ENCODE measurements at regions not wholly inside any gene's neighbourhood (a gene's known extent, or its start where the extent isn't known, plus 50 kb on each side); places are given as distances from the start of the nearest gene placed in this dataset.
"Not testable (repeated sequence)": the region's sequence is repeated elsewhere in the genome, so short reads cannot be mapped to it uniquely, and the experiment has no call there.

GRCh38 chr5:15374886-15375285 lies 125.1 kb upstream of the FBXL7 start:
- H3K36me3 ChIP-seq (ENCODE audit: control insufficient read depth in 5 of 5, insufficient read depth in 5 of 5, low read length in 5 of 5), result no peaks in the 10 kb centered on the region
- no peaks in the 10 kb centered on the region for H3K9me3 ChIP-seq (ENCODE audit: control insufficient read depth in 5 of 5, low read length in 5 of 5)
- no peaks in the 10 kb centered on the region for H3K4me1 ChIP-seq (ENCODE audit: control insufficient read depth in 5 of 5, insufficient read depth in 5 of 5, low read length in 5 of 5)
- H3K27me3 ChIP-seq (ENCODE audit: control insufficient read depth in 5 of 5, insufficient read depth in 4 of 5, low read length in 5 of 5), result no peaks in the 10 kb centered on the region
- no peak overlapping the region for H3K27ac ChIP-seq (ENCODE audit: low read depth, low read length)
- no peak overlapping the region for H3K4me3 ChIP-seq (ENCODE audit: low read depth in 1 of 5, low read length in 5 of 5)
- H3K9ac ChIP-seq (ENCODE audit: low read length in 5 of 5), result no peak overlapping the region

- H3K27me3 ChIP-seq (ENCODE audit: control insufficient read depth in 5 of 5, insufficient read depth in 4 of 5, low read length in 5 of 5), result no peaks in the 10 kb centered on the region
- H3K4me1 ChIP-seq (ENCODE audit: control insufficient read depth in 5 of 5, insufficient read depth in 5 of 5, low read length in 5 of 5), result no peaks in the 10 kb centered on the region
- no peaks in the 10 kb centered on the region for H3K36me3 ChIP-seq (ENCODE audit: control insufficient read depth in 5 of 5, insufficient read depth in 5 of 5, low read length in 5 of 5)
- no peak overlapping the region for H3K27ac ChIP-seq (ENCODE audit: low read depth, low read length)
- H3K9me3 ChIP-seq (ENCODE audit: control insufficient read depth in 5 of 5, low read length in 5 of 5), result no peaks in the 10 kb centered on the region
- no peak overlapping the region for H3K9ac ChIP-seq (ENCODE audit: low read length in 5 of 5)
- no peak overlapping the region for H3K4me3 ChIP-seq (ENCODE audit: low read depth in 1 of 5, low read length in 5 of 5)
Observed at GRCh38 chr5:15373151-15373550, 126.8 kb upstream of the FBXL7 start.

- Histone ChIP-seq H3K27ac (ENCODE audit: low read depth, low read length) (no peak overlapping the region), H3K36me3 (ENCODE audit: control insufficient read depth in 5 of 5, insufficient read depth in 5 of 5, low read length in 5 of 5) (no peaks in the 10 kb centered on the region)
Observed at GRCh38 chr5:15371184-15371583, 128.8 kb upstream of the FBXL7 start.

GRCh38 chr5:15368835-15369234 lies 131.1 kb upstream of the FBXL7 start:
- Histone ChIP-seq H3K4me3 (ENCODE audit: low read depth in 1 of 5, low read length in 5 of 5) (no peak overlapping the region), H3K9me3 (ENCODE audit: control insufficient read depth in 5 of 5, low read length in 5 of 5) (no peaks in the 10 kb centered on the region), H3K4me1 (ENCODE audit: control insufficient read depth in 5 of 5, insufficient read depth in 5 of 5, low read length in 5 of 5) (peaks cover 0 to 8% (median 8%) of the 10 kb centered on the region in 5 donors), H3K27ac (ENCODE audit: low read depth, low read length) (no peak overlapping the region), H3K9ac (ENCODE audit: low read length in 5 of 5) (no peak overlapping the region), H3K36me3 (ENCODE audit: control insufficient read depth in 5 of 5, insufficient read depth in 5 of 5, low read length in 5 of 5) (no peaks in the 10 kb centered on the region), H3K27me3 (ENCODE audit: control insufficient read depth in 5 of 5, insufficient read depth in 4 of 5, low read length in 5 of 5) (no peaks in the 10 kb centered on the region)

More at GRCh38 chr5:15371184-15371583, 128.8 kb upstream of the FBXL7 start:
- H3K9me3 ChIP-seq (ENCODE audit: control insufficient read depth in 5 of 5, low read length in 5 of 5), result no peaks in the 10 kb centered on the region
- no peaks in the 10 kb centered on the region for H3K27me3 ChIP-seq (ENCODE audit: control insufficient read depth in 5 of 5, insufficient read depth in 4 of 5, low read length in 5 of 5)
- no peak overlapping the region for H3K4me3 ChIP-seq (ENCODE audit: low read depth in 1 of 5, low read length in 5 of 5)
- peaks cover 0 to 8% (median 8%) of the 10 kb centered on the region in 5 donors for H3K4me1 ChIP-seq (ENCODE audit: control insufficient read depth in 5 of 5, insufficient read depth in 5 of 5, low read length in 5 of 5)
- H3K9ac ChIP-seq (ENCODE audit: low read length in 5 of 5), result no peak overlapping the region

GRCh38 chr5:15367489-15367888 lies 132.5 kb upstream of the FBXL7 start:
- no peak overlapping the region for H3K4me3 ChIP-seq (ENCODE audit: low read depth in 1 of 5, low read length in 5 of 5)
- peaks cover 0 to 8% (median 8%) of the 10 kb centered on the region in 5 donors for H3K4me1 ChIP-seq (ENCODE audit: control insufficient read depth in 5 of 5, insufficient read depth in 5 of 5, low read length in 5 of 5)
- H3K27me3 ChIP-seq (ENCODE audit: control insufficient read depth in 5 of 5, insufficient read depth in 4 of 5, low read length in 5 of 5), result no peaks in the 10 kb centered on the region
- no peak overlapping the region for H3K27ac ChIP-seq (ENCODE audit: low read depth, low read length)
- no peaks in the 10 kb centered on the region for H3K9me3 ChIP-seq (ENCODE audit: control insufficient read depth in 5 of 5, low read length in 5 of 5)
- H3K9ac ChIP-seq (ENCODE audit: low read length in 5 of 5), result no peak overlapping the region
- H3K36me3 ChIP-seq (ENCODE audit: control insufficient read depth in 5 of 5, insufficient read depth in 5 of 5, low read length in 5 of 5), result no peaks in the 10 kb centered on the region

GRCh38 chr5:15366676-15367391 lies 133.1 kb upstream of the FBXL7 start:
- Histone ChIP-seq H3K36me3 (ENCODE audit: control insufficient read depth in 5 of 5, insufficient read depth in 5 of 5, low read length in 5 of 5) (no peaks in the 10 kb centered on the region), H3K9me3 (ENCODE audit: control insufficient read depth in 5 of 5, low read length in 5 of 5) (no peaks in the 10 kb centered on the region), H3K4me3 (ENCODE audit: low read depth in 1 of 5, low read length in 5 of 5) (no peak overlapping the region), H3K4me1 (ENCODE audit: control insufficient read depth in 5 of 5, insufficient read depth in 5 of 5, low read length in 5 of 5) (peaks cover 0 to 8% (median 8%) of the 10 kb centered on the region in 5 donors), H3K27ac (ENCODE audit: low read depth, low read length) (no peak overlapping the region), H3K9ac (ENCODE audit: low read length in 5 of 5) (no peak overlapping the region), H3K27me3 (ENCODE audit: control insufficient read depth in 5 of 5, insufficient read depth in 4 of 5, low read length in 5 of 5) (no peaks in the 10 kb centered on the region)

DNA sequence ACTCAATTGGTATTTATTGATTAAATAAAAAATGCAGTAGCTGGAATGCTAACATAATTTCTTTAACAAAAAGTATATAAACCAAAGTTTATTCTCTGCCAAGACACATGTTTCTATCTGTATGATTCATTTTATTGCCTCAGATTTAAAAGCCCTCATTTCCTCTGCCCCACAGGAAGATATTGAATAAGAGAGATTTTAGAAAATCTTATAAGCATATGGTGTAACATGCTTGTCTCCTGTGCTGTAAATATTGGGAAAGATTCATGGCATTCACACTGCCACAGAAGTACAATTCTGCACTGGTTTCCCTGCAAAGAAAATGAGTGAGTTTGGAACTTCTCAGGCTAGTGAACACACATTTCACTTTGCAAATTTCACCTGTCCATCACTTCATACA lies 134.9 kb upstream of the FBXL7 start:
- H3K4me3 ChIP-seq (ENCODE audit: low read depth in 1 of 5, low read length in 5 of 5), result no peak overlapping the region
- H3K4me1 ChIP-seq (ENCODE audit: control insufficient read depth in 5 of 5, insufficient read depth in 5 of 5, low read length in 5 of 5), result peaks cover 0 to 8% (median 8%) of the 10 kb centered on the region in 5 donors
- no peak overlapping the region for H3K27ac ChIP-seq (ENCODE audit: low read depth, low read length)
- no peaks in the 10 kb centered on the region for H3K27me3 ChIP-seq (ENCODE audit: control insufficient read depth in 5 of 5, insufficient read depth in 4 of 5, low read length in 5 of 5)
- H3K36me3 ChIP-seq (ENCODE audit: control insufficient read depth in 5 of 5, insufficient read depth in 5 of 5, low read length in 5 of 5), result no peaks in the 10 kb centered on the region
- H3K9ac ChIP-seq (ENCODE audit: low read length in 5 of 5), result no peak overlapping the region
- H3K9me3 ChIP-seq (ENCODE audit: control insufficient read depth in 5 of 5, low read length in 5 of 5), result no peaks in the 10 kb centered on the region

GRCh38 chr5:15363601-15364000 lies 136.4 kb upstream of the FBXL7 start:
- Histone ChIP-seq H3K27ac (ENCODE audit: low read depth, low read length) (no peak overlapping the region), H3K9ac (ENCODE audit: low read length in 5 of 5) (no peak overlapping the region), H3K36me3 (ENCODE audit: control insufficient read depth in 5 of 5, insufficient read depth in 5 of 5, low read length in 5 of 5) (no peaks in the 10 kb centered on the region), H3K4me3 (ENCODE audit: low read depth in 1 of 5, low read length in 5 of 5) (no peak overlapping the region), H3K27me3 (ENCODE audit: control insufficient read depth in 5 of 5, insufficient read depth in 4 of 5, low read length in 5 of 5) (no peaks in the 10 kb centered on the region), H3K4me1 (ENCODE audit: control insufficient read depth in 5 of 5, insufficient read depth in 5 of 5, low read length in 5 of 5) (peaks cover 0 to 8% (median 8%) of the 10 kb centered on the region in 5 donors), H3K9me3 (ENCODE audit: control insufficient read depth in 5 of 5, low read length in 5 of 5) (no peaks in the 10 kb centered on the region)

DNA sequence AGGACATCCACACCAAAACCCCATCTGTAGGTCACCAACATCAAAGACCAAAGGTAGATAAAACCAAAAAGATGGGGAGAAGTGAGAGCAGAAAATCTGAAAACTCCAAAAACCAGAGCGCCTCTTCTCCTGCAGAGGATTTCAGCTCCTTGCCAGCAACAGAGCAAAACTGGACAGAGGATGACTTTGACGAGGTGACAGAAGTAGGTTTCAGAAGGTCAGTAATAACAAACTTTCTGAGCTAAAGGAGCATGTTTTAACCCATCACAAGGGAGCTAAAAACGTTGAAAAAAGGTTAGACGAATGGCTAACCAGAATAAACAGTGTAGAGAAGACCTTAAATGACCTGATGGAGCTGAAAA lies 142.9 kb upstream of the FBXL7 start:
- not testable (repeated sequence) for H3K4me3 ChIP-seq (ENCODE audit: low read depth in 1 of 5, low read length in 5 of 5); H3K27me3 ChIP-seq (ENCODE audit: control insufficient read depth in 5 of 5, insufficient read depth in 4 of 5, low read length in 5 of 5)

DNA sequence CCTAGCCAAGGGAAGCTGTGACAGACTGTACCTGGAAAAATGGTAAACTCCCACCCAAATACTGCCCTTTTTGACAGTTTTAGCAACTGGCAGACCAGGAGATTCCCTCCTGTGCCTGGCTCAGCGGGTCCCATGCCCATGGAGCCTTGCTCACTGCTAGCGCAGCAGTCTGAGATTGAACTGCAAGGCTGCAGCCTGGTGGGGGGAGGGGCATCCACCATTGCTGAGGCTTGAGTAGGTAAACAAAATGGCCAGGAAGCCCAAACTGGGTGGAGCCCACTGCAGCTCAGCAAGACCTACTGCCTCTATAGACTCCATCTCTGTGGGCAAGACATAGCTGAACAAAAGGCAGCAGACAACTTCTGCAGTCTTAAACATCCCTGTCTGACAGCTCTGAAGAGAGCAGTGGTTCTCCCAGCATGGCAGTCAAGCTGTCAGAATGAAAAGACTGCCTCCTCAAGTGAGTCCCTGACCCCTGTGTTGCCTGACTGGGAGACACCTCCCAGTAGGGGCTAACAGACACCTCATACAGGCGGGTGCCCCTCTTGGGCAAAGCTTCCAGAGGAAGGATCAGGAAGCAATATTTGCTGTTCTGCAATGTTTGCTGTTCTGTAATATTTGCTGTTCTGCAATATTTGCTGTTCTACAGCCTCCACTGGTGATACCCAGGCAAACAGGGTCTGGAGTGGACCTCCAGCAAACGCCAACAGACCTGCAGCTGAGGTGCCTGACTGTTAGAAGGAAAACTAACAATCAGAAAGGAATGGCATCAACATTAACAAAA lies 143.5 kb upstream of the FBXL7 start:
- H3K27ac ChIP-seq (ENCODE audit: low read depth, low read length); H3K9ac ChIP-seq (ENCODE audit: low read length in 5 of 5); H3K4me3 ChIP-seq (ENCODE audit: low read depth in 1 of 5, low read length in 5 of 5): not testable (repeated sequence)

More for the DNA sequence above, 142.9 kb upstream of the FBXL7 start:
- H3K9me3 ChIP-seq (ENCODE audit: control insufficient read depth in 5 of 5, low read length in 5 of 5); H3K4me1 ChIP-seq (ENCODE audit: control insufficient read depth in 5 of 5, insufficient read depth in 5 of 5, low read length in 5 of 5); H3K9ac ChIP-seq (ENCODE audit: low read length in 5 of 5); H3K27ac ChIP-seq (ENCODE audit: low read depth, low read length); H3K36me3 ChIP-seq (ENCODE audit: control insufficient read depth in 5 of 5, insufficient read depth in 5 of 5, low read length in 5 of 5): not testable (repeated sequence)

More for the DNA sequence above, 143.5 kb upstream of the FBXL7 start:
- H3K9me3 ChIP-seq (ENCODE audit: control insufficient read depth in 5 of 5, low read length in 5 of 5); H3K4me1 ChIP-seq (ENCODE audit: control insufficient read depth in 5 of 5, insufficient read depth in 5 of 5, low read length in 5 of 5); H3K27me3 ChIP-seq (ENCODE audit: control insufficient read depth in 5 of 5, insufficient read depth in 4 of 5, low read length in 5 of 5); H3K36me3 ChIP-seq (ENCODE audit: control insufficient read depth in 5 of 5, insufficient read depth in 5 of 5, low read length in 5 of 5): not testable (repeated sequence)

Data from subcutaneous abdominal adipose tissue (tissue), 5 donors.